ENCODE measurements at regions not wholly inside any gene's neighbourhood (a gene's known extent, or its start where the extent isn't known, plus 50 kb on each side); places are given as distances from the start of the nearest gene placed in this dataset.

DNA sequence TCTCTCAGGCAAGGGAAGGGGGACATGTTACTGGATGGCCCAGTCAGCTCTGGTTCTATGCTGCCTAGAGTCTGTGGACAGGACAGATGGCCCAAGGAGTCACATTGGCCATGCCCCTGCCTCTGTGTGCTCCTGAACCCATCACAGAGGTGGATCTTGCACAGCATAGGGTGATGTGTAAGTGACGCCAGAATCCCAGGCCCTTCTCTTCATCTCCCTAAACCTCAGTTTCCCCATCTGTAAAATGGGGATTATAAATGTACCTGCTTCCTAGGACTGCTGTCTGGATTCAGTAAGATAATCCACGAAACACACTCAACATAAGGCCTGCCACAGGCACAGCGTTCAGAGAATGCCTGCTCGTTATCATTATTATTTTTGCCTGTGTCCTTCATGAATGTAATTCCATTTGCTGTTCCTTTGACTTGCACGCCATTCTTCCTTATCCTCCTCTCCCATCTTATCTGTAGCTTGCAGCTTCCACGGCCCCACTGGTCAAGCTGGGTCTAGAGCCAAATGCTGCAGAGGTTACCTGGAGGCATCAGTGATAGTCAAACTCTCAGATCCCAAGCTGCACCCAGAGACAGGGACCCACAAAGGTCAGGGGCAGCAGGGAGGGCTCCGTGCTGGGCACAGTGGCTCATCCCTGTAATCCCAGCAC lies 207.0 kb downstream of the MN1 start:
- Histone ChIP-seq H3K27me3 (no peaks in the 10 kb centered on the region), H3K4me3 (no peak overlapping the region), H3K27ac (no peak overlapping the region), H3K36me3 (no peaks in the 10 kb centered on the region), H3K4me1 (no peaks in the 10 kb centered on the region), H3K9me3 (no peaks in the 10 kb centered on the region)
- DNase-seq (ENCODE audit: low spot score in 2 of 2) = no peak
- TF ChIP-seq POLR2A (IDR thresholded peaks at IDR 0.05) (no peak), EP300 (IDR thresholded peaks at IDR 0.05) (no peak), POLR2AphosphoS5 (IDR thresholded peaks at IDR 0.05) (no peak)
- TF ChIP-seq, protein P1, sequence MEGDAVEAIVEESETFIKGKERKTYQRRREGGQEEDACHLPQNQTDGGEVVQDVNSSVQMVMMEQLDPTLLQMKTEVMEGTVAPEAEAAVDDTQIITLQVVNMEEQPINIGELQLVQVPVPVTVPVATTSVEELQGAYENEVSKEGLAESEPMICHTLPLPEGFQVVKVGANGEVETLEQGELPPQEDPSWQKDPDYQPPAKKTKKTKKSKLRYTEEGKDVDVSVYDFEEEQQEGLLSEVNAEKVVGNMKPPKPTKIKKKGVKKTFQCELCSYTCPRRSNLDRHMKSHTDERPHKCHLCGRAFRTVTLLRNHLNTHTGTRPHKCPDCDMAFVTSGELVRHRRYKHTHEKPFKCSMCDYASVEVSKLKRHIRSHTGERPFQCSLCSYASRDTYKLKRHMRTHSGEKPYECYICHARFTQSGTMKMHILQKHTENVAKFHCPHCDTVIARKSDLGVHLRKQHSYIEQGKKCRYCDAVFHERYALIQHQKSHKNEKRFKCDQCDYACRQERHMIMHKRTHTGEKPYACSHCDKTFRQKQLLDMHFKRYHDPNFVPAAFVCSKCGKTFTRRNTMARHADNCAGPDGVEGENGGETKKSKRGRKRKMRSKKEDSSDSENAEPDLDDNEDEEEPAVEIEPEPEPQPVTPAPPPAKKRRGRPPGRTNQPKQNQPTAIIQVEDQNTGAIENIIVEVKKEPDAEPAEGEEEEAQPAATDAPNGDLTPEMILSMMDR (IDR thresholded peaks at IDR 0.05) = no peak
- WGBS = 85% methylated on average over 6 of the region's 7 CpGs

DNA sequence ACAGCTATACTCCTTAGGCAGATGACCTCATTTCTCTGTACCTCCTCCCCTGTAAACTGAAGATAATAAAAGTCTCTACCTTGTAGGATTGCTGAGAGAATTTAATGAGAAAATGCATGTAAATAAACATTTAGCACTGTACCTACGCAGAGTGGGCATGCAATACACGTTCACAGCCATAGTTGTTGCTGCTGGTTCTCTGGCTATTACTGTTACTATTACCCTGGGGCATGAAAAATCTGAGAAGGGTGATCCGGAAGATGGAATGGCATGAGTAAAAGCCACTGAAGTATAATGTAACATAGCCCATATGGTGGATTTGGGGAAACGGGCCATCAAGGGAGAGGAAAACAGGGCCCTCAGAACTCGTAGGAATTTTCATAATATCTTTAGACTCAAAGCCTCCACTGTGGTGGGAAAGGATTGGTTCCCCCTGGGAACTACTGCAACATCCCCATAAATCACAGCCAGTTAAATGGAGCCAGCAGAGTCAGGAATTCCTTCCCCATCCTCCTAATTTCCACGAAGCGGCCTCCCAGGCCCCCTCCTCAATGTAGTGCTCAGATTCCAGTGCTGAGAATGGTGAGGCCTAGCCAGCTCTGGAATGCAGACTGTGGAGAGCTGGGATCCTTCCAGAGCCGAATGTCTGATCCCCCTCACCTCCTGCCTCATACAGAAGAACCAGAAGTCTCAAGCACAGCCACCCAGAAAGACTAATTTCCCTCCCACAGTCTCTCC lies 205.3 kb downstream of the MN1 start:
- TF ChIP-seq, protein P1 (IDR thresholded peaks at IDR 0.05) = no peak
- H3K4me1 ChIP-seq = no peaks in the 10 kb centered on the region
- H3K27ac ChIP-seq = no peak overlapping the region
- 74% methylated on average over 8 of the region's 8 CpGs for WGBS
- no peak for DNase-seq (ENCODE audit: low spot score in 2 of 2)
- no peak overlapping the region for H3K4me3 ChIP-seq
- no peaks in the 10 kb centered on the region for H3K27me3 ChIP-seq
- no peaks in the 10 kb centered on the region for H3K9me3 ChIP-seq
- no peaks in the 10 kb centered on the region for H3K36me3 ChIP-seq

GRCh38 chr22:27597703-27598444 lies 203.7 kb downstream of the MN1 start:
- no peaks in the 10 kb centered on the region for H3K36me3 ChIP-seq
- no peaks in the 10 kb centered on the region for H3K9me3 ChIP-seq
- peaks cover 3% of the 10 kb centered on the region for H3K27me3 ChIP-seq
- no peak for TF ChIP-seq POLR2AphosphoS5 (IDR thresholded peaks at IDR 0.05)
- TF ChIP-seq, protein P1 (IDR thresholded peaks at IDR 0.05) = no peak
- no peak for TF ChIP-seq POLR2A (IDR thresholded peaks at IDR 0.05)
- no peak for TF ChIP-seq EP300 (IDR thresholded peaks at IDR 0.05)
- WGBS = 57% methylated on average over 1 of the region's 1 CpG
- H3K4me3 ChIP-seq = no peak overlapping the region
- no peak overlapping the region for H3K27ac ChIP-seq
- no peak for DNase-seq (ENCODE audit: low spot score in 2 of 2)
- no peaks in the 10 kb centered on the region for H3K4me1 ChIP-seq

GRCh38 chr22:27598792-27599191 lies 202.8 kb downstream of the MN1 start:
- Histone ChIP-seq H3K9me3 (no peaks in the 10 kb centered on the region), H3K27ac (no peak overlapping the region), H3K27me3 (peaks cover 3% of the 10 kb centered on the region), H3K36me3 (no peaks in the 10 kb centered on the region), H3K4me1 (no peaks in the 10 kb centered on the region), H3K4me3 (no peak overlapping the region)
- WGBS = 100% methylated on average over 1 of the region's 1 CpG
- TF ChIP-seq POLR2A (IDR thresholded peaks at IDR 0.05) (no peak), EP300 (IDR thresholded peaks at IDR 0.05) (no peak), POLR2AphosphoS5 (IDR thresholded peaks at IDR 0.05) (no peak)
- TF ChIP-seq, protein P1 (IDR thresholded peaks at IDR 0.05) = no peak
- no peak for DNase-seq (ENCODE audit: low spot score in 2 of 2)

DNA sequence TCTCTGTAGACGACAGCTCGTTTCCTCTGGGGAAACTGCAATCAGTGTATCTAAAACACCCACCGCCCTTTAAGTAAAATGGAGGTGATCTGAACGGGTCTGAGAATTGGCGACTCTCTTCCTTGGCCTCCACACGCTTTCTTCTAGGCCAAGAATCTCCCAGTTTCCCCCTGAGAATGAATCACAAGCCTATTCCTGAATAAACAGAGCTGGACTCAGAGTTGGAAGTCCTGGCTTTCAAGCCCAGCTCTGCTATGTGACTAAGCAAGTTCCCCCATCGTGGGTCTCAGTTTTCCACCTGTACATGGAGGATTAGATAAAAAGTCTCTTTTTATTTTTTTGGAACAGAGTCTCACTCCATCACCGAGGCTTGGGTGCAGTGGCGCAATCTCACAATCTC lies 200.4 kb downstream of the MN1 start:
- H3K27ac ChIP-seq = no peak overlapping the region
- no peaks in the 10 kb centered on the region for H3K4me1 ChIP-seq
- WGBS = 81% methylated on average over 9 of the region's 9 CpGs
- no peak overlapping the region for H3K4me3 ChIP-seq
- H3K9me3 ChIP-seq = no peaks in the 10 kb centered on the region
- no peak for DNase-seq (ENCODE audit: low spot score in 2 of 2)
- H3K36me3 ChIP-seq = no peaks in the 10 kb centered on the region
- H3K27me3 ChIP-seq = peaks cover 3% of the 10 kb centered on the region
- no peak for TF ChIP-seq EP300 (IDR thresholded peaks at IDR 0.05)
- TF ChIP-seq POLR2A (IDR thresholded peaks at IDR 0.05) = no peak
- TF ChIP-seq, protein P1 (IDR thresholded peaks at IDR 0.05) = no peak
- TF ChIP-seq POLR2AphosphoS5 (IDR thresholded peaks at IDR 0.05) = no peak

Measured in suprapubic skin (tissue), 4 donors.